H9 (cell line): ENCODE measurements at regions not wholly inside any gene's neighbourhood (a gene's known extent, or its start where the extent isn't known, plus 50 kb on each side); places are given as distances from the start of the nearest gene placed in this dataset.

ENCODE experiments used
- DNase-seq: peaks from one replicate; pipeline ENCODE4 v3.0.0-alpha.2; 2017
- H2AFZ ChIP-seq: one replicate; pipeline ENCODE4 v1.6.1; 2013; ENCODE audit warnings: mild to moderate bottlenecking, low read length, control low read depth, moderate library complexity
- H2AK5ac ChIP-seq: 2 replicates; pipeline ENCODE4 v1.6.1; 2013; ENCODE audit warnings: low read length, control low read depth, mixed read lengths; ENCODE audit not compliant: insufficient read length
- H2BK120ac ChIP-seq: one replicate; pipeline ENCODE4 v1.6.1; 2013; ENCODE audit warnings: low read depth, mild to moderate bottlenecking, low read length, control low read depth, inconsistent platforms; ENCODE audit not compliant: poor library complexity, severe bottlenecking
- H2BK12ac ChIP-seq: 2 replicates; pipeline ENCODE4 v1.6.1; 2013; ENCODE audit warnings: low read length, control low read depth, mixed read lengths, low read depth; ENCODE audit not compliant: insufficient read length
- H2BK15ac ChIP-seq: 2 replicates; pipeline ENCODE4 v1.6.1; 2013; ENCODE audit warnings: low read depth, low read length, control low read depth
- H2BK20ac ChIP-seq: one replicate; pipeline ENCODE4 v1.6.1; 2013; ENCODE audit warnings: low read depth, mild to moderate bottlenecking, low read length, control low read depth, inconsistent platforms; ENCODE audit not compliant: poor library complexity, severe bottlenecking
- H2BK5ac ChIP-seq: 2 replicates; pipeline ENCODE4 v1.6.1; 2013; ENCODE audit warnings: low read length, control low read depth, mixed read lengths; ENCODE audit not compliant: insufficient read length
- H3K14ac ChIP-seq: 2 replicates; pipeline ENCODE4 v1.6.1; 2013; ENCODE audit warnings: low read length, control low read depth; ENCODE audit not compliant: insufficient read depth
- H3K18ac ChIP-seq: 2 replicates; pipeline ENCODE4 v1.6.1; 2013; ENCODE audit warnings: low read depth, mild to moderate bottlenecking, mixed read lengths, low read length, control low read depth; ENCODE audit not compliant: insufficient read length
- H3K23ac ChIP-seq: 2 replicates; pipeline ENCODE4 v1.6.1; 2013; ENCODE audit warnings: low read length, control low read depth, mixed read lengths, low read depth; ENCODE audit not compliant: insufficient read length
- H3K23me2 ChIP-seq: 2 replicates; pipeline ENCODE4 v1.6.1; 2013; ENCODE audit warnings: low read depth, mild to moderate bottlenecking, mixed read lengths, low read length, control low read depth; ENCODE audit not compliant: insufficient read length, poor library complexity, severe bottlenecking
- H3K27ac ChIP-seq: 2 replicates; pipeline ENCODE4 v1.5.1; 2013; ENCODE audit warnings: low read length, control low read depth, mixed read lengths, low read depth; ENCODE audit not compliant: insufficient read length
- H3K27me3 ChIP-seq: 2 replicates; pipeline ENCODE4 v1.6.1; 2013; ENCODE audit warnings: low read length, control low read depth, inconsistent platforms; ENCODE audit not compliant: insufficient read depth
- H3K4ac ChIP-seq: 2 replicates; pipeline ENCODE4 v1.6.1; 2013; ENCODE audit warnings: low read depth, mild to moderate bottlenecking, control low read depth, inconsistent platforms, low read length, moderate library complexity
- H3K4me1 ChIP-seq: 2 replicates; pipeline ENCODE4 v1.6.1; 2013; ENCODE audit warnings: low read length, control low read depth, inconsistent platforms; ENCODE audit not compliant: insufficient read depth
- H3K4me2 ChIP-seq: 2 replicates; pipeline ENCODE4 v1.6.1; 2013; ENCODE audit warnings: low read length, control low read depth, mixed read lengths; ENCODE audit not compliant: insufficient read length, insufficient read depth
- H3K56ac ChIP-seq: 2 replicates; pipeline ENCODE4 v1.6.1; 2013; ENCODE audit warnings: low read depth, mild to moderate bottlenecking, mixed read lengths, low read length, control low read depth; ENCODE audit not compliant: insufficient read length
- H3K79me1 ChIP-seq: 2 replicates; pipeline ENCODE4 v1.6.1; 2013; ENCODE audit warnings: low read depth, mild to moderate bottlenecking, moderate library complexity, low read length, control low read depth, inconsistent platforms; ENCODE audit not compliant: insufficient read depth, poor library complexity, severe bottlenecking
- H3K79me2 ChIP-seq: 2 replicates; pipeline ENCODE4 v1.6.1; 2013; ENCODE audit warnings: low read length, control low read depth, inconsistent platforms; ENCODE audit not compliant: insufficient read depth
- H3K9ac ChIP-seq: 2 replicates; pipeline ENCODE4 v1.6.1; 2013; ENCODE audit warnings: low read length, control low read depth, mixed read lengths; ENCODE audit not compliant: insufficient read length; ENCODE audit errors: extremely low read depth
- H3K9me3 ChIP-seq: one replicate; pipeline ENCODE4 v1.6.1; 2013; ENCODE audit warnings: low read depth, low read length, inconsistent platforms; ENCODE audit not compliant: control insufficient read depth
- H3T11ph ChIP-seq: one replicate; pipeline ENCODE4 v1.6.1; 2013; ENCODE audit warnings: mild to moderate bottlenecking, low read length, control low read depth, inconsistent platforms
- H4K20me1 ChIP-seq: one replicate; pipeline ENCODE4 v1.6.1; 2013; ENCODE audit not compliant: control insufficient read depth, insufficient read length, insufficient read depth
- H4K5ac ChIP-seq: 2 replicates; pipeline ENCODE4 v1.6.1; 2013; ENCODE audit warnings: low read depth, mild to moderate bottlenecking, mixed read lengths, low read length, control low read depth; ENCODE audit not compliant: insufficient read length
- H4K8ac ChIP-seq: replicated peaks from 2 replicates; pipeline ENCODE4 v1.6.1; 2013; ENCODE audit warnings: low read length, control low read depth, mixed read lengths, low read depth; ENCODE audit not compliant: insufficient read length
- H4K91ac ChIP-seq: 2 replicates; pipeline ENCODE4 v1.6.1; 2013; ENCODE audit warnings: low read depth, mild to moderate bottlenecking, moderate library complexity, mixed read lengths, low read length, control low read depth; ENCODE audit not compliant: insufficient read length
- H3K27ac Mint-ChIP-seq, 3 experiments: 2 replicates in 2 of 3; 3 replicates in 1 of 3; pipeline ENCODE4 v1.8.0; 2020 to 2021; ENCODE audit warnings: mixed read lengths in 3 of 3, mild to moderate bottlenecking in 1 of 3, moderate library complexity in 1 of 3
- H3K27me3 Mint-ChIP-seq: 2 replicates; pipeline ENCODE4 v1.8.0; 2021; ENCODE audit warnings: low read depth, mild to moderate bottlenecking, moderate library complexity, mixed read lengths
- H3K36me3 Mint-ChIP-seq, 3 experiments: 2 replicates in 2 of 3; 3 replicates in 1 of 3; pipeline ENCODE4 v1.8.0; 2020 to 2021; ENCODE audit warnings: low read depth in 3 of 3, mixed read lengths in 3 of 3; ENCODE audit not compliant: insufficient read depth in 1 of 3
- H3K4me1 Mint-ChIP-seq, 2 experiments: 2 replicates each; pipeline ENCODE4 v1.8.0; 2020; ENCODE audit warnings: mixed read lengths in 2 of 2
- H3K4me3 Mint-ChIP-seq, 2 experiments: 2 replicates in 1 of 2; 3 replicates in 1 of 2; pipeline ENCODE4 v1.8.0; 2020 to 2021; ENCODE audit warnings: mild to moderate bottlenecking in 2 of 2, mixed read lengths in 2 of 2, moderate library complexity in 1 of 2
- H3K9me3 Mint-ChIP-seq, 2 experiments: 2 replicates in 1 of 2; 3 replicates in 1 of 2; pipeline ENCODE4 v1.8.0; 2020; ENCODE audit warnings: mild to moderate bottlenecking in 2 of 2, mixed read lengths in 2 of 2, moderate library complexity in 1 of 2
- WGBS: extraction: QIAGEN DNeasy Blood & Tissue Kit; methylation state at CpG from one replicate; pipeline ENCODE4 v1.1.7; 2013; ENCODE audit warnings: missing lambda C conversion rate, low lambda C conversion rate, mixed read lengths; ENCODE audit not compliant: insufficient read length; ENCODE audit errors: extremely low coverage; 5-methylcytosine and 5-hydroxymethylcytosine counted together
- TF ChIP-seq, protein P1 (sequence below): fragments of 200-600 bp; sonication (generic); conservative IDR thresholded peaks from 3 replicates; pipeline ENCODE4 v1.8.0; 2021; ENCODE audit warnings: antibody characterized with exemption, mild to moderate bottlenecking

DNA sequence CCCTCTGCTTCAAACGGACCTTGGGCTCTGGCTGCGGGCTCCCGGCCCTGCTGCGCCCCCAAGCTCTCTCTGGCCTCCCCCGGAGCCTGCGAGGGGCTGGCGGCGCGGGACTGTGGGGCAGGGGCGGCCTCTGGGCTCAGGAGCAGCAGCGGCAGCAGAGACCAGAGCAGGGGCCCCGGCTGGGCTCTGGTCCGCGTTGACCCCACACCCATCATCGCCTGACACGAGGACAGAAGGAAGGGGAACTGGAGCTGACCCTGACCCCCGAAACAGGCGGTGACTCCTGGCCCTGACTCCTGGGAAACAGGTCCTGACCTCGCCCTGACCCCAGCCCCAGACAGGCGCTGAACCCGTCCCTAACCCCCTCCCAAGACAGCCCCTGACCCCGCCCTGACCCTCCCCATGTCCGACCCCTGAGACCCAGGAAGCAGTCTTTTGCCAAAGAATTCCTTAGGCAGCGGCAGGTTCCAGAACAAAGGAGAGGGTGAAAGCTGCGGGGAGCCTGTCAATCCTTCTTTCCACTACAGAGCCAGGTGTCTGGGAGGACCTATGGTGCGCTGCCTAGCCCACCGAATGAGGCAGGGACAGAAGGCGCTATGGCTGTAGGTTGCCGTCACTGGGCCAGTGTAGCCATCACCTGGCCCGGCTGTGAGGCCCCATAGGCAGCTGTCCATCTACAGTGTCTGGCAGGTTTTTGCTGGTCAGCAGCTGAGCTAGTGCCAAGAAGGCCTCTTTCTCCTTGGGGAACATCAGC lies 74.7 kb upstream of the SPTLC1 start:
- H2AFZ ChIP-seq = no peak overlapping the region
- Mint-ChIP-seq H3K4me3 (no peak overlapping the region), H3K36me3 (no peaks in the 10 kb centered on the region), H3K9me3 (no peaks in the 10 kb centered on the region), H3K27ac (no peak overlapping the region), H3K4me1 (peaks cover 2 to 9% of the 10 kb centered on the region in 2 experiments; a peak in 3 of 4 replicates), H3K27me3 (no peaks in the 10 kb centered on the region)
- no peaks in the 10 kb centered on the region for H3K27me3 ChIP-seq
- no peaks in the 10 kb centered on the region for H3K4me1 ChIP-seq
- H3K9me3 ChIP-seq = no peaks in the 10 kb centered on the region
- DNase-seq = peak; percentile 47
- no peak overlapping the region for H3K56ac ChIP-seq
- H3K79me1 ChIP-seq = no peaks in the 10 kb centered on the region
- no peak overlapping the region for H3K23ac ChIP-seq
- no peak overlapping the region for H2BK15ac ChIP-seq
- H2BK12ac ChIP-seq = no peak overlapping the region
- WGBS = no CpG with 5 or more reads among the region's 30 CpGs
- H3K9ac ChIP-seq = no peak overlapping the region
- no peak overlapping the region for H3K27ac ChIP-seq
- TF ChIP-seq, protein P1, sequence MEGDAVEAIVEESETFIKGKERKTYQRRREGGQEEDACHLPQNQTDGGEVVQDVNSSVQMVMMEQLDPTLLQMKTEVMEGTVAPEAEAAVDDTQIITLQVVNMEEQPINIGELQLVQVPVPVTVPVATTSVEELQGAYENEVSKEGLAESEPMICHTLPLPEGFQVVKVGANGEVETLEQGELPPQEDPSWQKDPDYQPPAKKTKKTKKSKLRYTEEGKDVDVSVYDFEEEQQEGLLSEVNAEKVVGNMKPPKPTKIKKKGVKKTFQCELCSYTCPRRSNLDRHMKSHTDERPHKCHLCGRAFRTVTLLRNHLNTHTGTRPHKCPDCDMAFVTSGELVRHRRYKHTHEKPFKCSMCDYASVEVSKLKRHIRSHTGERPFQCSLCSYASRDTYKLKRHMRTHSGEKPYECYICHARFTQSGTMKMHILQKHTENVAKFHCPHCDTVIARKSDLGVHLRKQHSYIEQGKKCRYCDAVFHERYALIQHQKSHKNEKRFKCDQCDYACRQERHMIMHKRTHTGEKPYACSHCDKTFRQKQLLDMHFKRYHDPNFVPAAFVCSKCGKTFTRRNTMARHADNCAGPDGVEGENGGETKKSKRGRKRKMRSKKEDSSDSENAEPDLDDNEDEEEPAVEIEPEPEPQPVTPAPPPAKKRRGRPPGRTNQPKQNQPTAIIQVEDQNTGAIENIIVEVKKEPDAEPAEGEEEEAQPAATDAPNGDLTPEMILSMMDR = no peak
- no peaks in the 10 kb centered on the region for H3K23me2 ChIP-seq
- no peak overlapping the region for H3K18ac ChIP-seq
- H3K14ac ChIP-seq = no peak overlapping the region
- no peak overlapping the region for H2BK120ac ChIP-seq
- H3K4me2 ChIP-seq = no peak overlapping the region
- no peak overlapping the region for H4K5ac ChIP-seq
- no peak overlapping the region for H2AK5ac ChIP-seq
- no peak overlapping the region for H3T11ph ChIP-seq
- H4K8ac ChIP-seq = no peak overlapping the region
- H2BK20ac ChIP-seq = no peak overlapping the region
- no peak overlapping the region for H3K4ac ChIP-seq
- no peaks in the 10 kb centered on the region for H3K79me2 ChIP-seq
- no peaks in the 10 kb centered on the region for H4K20me1 ChIP-seq
- no peak overlapping the region for H4K91ac ChIP-seq
- H2BK5ac ChIP-seq = no peak overlapping the region
